AG04449 (cell line): ENCODE measurements at regions not wholly inside any gene's neighbourhood (a gene's known extent, or its start where the extent isn't known, plus 50 kb on each side); places are given as distances from the start of the nearest gene placed in this dataset.

Experiments used
- CTCF ChIA-PET: fragments of 350-600 bp; formaldehyde crosslinking; extraction: SDS; loops from one replicate; lab custom pipeline; 2021; ENCODE audit warnings: antibody characterized with exemption; lab: Yijun Ruan, JAX
- POLR2A ChIA-PET: fragments of 400-600, 350-600 bp; formaldehyde crosslinking; extraction: SDS; loops from one replicate; lab custom pipeline; 2020; ENCODE audit warnings: antibody characterized with exemption, inconsistent platforms; lab: Yijun Ruan, JAX
- DNase-seq: peaks from one replicate; pipeline ENCODE4 v3.0.0-alpha.2; 2010; ENCODE audit warnings: low read depth, low spot score
- H3K4me3 ChIP-seq: 2 replicates; pipeline ENCODE4 v1.5.1; 2011; ENCODE audit warnings: low read depth, mild to moderate bottlenecking, control low read depth, low read length
- TF ChIP-seq, protein P1 (sequence below): IDR thresholded peaks from one replicate; pipeline ENCODE4 v1.5.1; 2011; ENCODE audit warnings: mild to moderate bottlenecking, moderate library complexity, low read length, control low read depth, inconsistent platforms; ENCODE audit not compliant: insufficient read depth; ENCODE audit errors: missing control alignments

DNA sequence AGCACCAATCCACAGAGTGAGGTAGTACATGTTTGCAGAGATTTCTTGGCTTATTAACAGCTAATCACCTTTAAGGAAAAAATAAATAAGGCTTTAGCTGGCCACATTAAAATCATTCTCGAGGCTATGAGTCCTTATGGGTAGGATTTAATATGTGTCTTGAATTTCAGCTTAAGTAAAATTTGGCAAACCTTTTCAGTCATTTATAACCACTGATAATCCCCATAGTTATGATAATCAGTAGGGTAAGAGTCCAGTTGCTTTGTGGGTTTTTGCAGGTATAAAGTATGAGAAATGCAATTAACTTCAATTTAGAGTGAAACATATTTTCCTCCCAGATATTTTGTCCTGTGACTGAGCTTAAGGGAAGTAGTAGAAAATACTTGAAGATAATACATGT, 1458.9 kb upstream of the FLRT2 start:
- ChIA-PET POLR2A (no interaction called here), CTCF (no interaction called here)
- TF ChIP-seq, protein P1, sequence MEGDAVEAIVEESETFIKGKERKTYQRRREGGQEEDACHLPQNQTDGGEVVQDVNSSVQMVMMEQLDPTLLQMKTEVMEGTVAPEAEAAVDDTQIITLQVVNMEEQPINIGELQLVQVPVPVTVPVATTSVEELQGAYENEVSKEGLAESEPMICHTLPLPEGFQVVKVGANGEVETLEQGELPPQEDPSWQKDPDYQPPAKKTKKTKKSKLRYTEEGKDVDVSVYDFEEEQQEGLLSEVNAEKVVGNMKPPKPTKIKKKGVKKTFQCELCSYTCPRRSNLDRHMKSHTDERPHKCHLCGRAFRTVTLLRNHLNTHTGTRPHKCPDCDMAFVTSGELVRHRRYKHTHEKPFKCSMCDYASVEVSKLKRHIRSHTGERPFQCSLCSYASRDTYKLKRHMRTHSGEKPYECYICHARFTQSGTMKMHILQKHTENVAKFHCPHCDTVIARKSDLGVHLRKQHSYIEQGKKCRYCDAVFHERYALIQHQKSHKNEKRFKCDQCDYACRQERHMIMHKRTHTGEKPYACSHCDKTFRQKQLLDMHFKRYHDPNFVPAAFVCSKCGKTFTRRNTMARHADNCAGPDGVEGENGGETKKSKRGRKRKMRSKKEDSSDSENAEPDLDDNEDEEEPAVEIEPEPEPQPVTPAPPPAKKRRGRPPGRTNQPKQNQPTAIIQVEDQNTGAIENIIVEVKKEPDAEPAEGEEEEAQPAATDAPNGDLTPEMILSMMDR = no peak
- no peak for DNase-seq
- no peak overlapping the region for H3K4me3 ChIP-seq

DNA sequence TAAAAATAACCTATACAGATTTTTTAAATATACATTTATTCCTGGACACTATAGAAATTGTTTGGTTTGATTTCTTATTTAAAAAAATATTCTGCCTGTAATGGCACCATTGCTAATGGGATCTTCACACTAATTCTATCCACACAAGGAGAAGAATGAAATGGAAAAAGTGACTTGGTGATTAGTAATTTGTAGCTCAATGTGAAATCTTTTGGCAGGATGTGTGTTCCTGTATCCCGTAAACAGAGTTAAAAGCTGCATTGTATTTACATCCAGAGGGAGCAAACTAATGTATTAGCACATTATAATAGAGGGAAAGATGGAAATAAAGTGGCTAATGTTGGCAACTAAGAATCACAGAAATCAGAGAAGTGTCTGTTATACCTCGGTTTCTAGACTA, 1455.3 kb upstream of the FLRT2 start:
- POLR2A ChIA-PET = no interaction called here
- no peak overlapping the region for H3K4me3 ChIP-seq
- TF ChIP-seq, protein P1 = no peak
- CTCF ChIA-PET = no interaction called here
- no peak for DNase-seq

DNA sequence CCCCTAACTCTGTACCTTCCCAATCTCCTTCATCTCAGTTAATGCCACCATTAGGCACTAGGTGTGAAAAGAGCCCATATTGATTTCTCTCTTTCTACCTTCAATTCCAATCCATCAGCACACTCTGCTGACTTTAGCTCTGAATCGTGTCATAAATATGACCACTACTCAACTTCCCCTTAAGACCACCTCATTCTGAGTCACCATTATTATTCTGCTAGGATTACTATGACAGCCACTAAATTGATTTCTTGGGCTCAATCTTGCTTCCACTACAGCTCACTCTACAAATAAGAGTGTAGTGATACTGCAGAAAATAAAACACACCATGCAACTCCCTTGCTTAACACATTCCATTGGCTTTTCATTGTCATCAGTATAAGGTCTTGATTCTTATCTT, 1449.0 kb upstream of the FLRT2 start:
- ChIA-PET POLR2A (no interaction called here), CTCF (no interaction called here)
- no peak for DNase-seq
- no peak overlapping the region for H3K4me3 ChIP-seq
- TF ChIP-seq, protein P1 = no peak

DNA sequence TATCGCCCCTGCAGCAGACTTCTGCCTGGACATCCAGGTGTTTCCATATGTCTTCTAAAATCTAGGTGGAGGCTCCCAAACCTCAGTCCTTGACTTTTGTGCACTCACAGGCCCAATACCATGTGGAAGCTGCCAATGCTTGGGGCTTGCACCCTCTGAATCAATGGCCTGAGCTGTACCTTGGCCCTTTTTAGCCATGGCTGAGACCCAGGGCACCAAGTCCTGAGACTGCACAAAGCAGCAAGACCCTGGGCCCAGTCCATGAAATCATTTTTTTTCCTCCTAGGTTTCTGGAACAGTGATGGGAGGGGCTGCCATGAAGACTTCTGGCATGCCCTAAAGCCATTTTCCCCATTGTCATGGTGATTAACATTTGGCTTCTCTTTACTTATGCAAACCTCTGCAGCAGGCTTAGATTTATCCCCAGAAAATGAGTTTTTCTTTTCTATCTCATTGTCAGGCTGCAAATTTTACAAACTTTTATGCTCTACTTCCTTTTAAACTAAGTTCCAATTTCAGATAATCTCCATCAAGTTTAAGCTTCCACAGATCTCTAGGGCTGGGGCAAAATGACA, 1445.8 kb upstream of the FLRT2 start:
- no peak overlapping the region for H3K4me3 ChIP-seq
- ChIA-PET CTCF (no interaction called here), POLR2A (no interaction called here)
- no peak for DNase-seq
- TF ChIP-seq, protein P1 = no peak

DNA sequence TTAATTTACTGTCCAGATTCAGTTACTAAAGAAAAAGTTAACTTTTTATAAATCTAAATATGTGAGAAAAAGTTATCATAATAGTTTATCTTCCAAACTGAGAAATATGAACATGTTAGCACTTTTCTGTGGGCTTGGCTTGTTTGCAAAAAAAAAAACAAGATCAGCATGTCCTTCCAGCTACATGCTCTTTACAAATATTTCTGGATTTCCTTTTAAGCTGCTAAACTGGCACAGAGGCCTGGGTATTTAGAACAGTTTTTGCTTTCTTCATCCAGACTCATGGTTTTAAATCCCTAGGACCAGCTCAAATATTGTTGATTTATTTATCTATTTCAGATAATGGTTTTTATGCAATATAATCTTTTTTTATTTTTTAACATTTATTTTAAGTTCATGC, 1444.5 kb upstream of the FLRT2 start:
- ChIA-PET CTCF (no interaction called here), POLR2A (no interaction called here)
- H3K4me3 ChIP-seq = no peak overlapping the region
- no peak for DNase-seq
- TF ChIP-seq, protein P1 = no peak

DNA sequence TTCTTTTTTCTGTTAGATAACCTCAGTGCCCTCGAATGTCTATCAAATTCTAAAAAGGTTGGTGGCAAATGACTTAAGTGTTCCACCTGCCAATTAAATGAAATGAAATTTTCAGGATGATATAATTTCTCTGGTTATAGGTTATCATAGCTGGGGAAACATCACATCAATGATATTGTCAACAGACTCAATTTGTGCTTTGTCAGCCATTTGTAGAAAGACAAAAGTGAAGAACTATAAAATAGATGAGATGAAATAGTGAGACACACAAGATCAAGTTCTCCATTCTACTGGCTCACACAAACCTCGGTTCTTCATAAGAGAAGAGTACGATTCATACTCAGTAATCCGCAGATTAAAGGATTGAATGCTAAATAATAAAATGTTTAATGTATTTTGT, 1443.2 kb upstream of the FLRT2 start:
- CTCF ChIA-PET = no interaction called here
- POLR2A ChIA-PET = no interaction called here
- no peak for DNase-seq
- TF ChIP-seq, protein P1 = no peak
- no peak overlapping the region for H3K4me3 ChIP-seq
